Common myeloid progenitor, CD34-positive (primary cell): ENCODE measurements at regions not wholly inside any gene's neighbourhood (a gene's known extent, or its start where the extent isn't known, plus 50 kb on each side); places are given as distances from the start of the nearest gene placed in this dataset.

Source experiments
- CTCF ChIA-PET: fragments of 350-600 bp; sonication (Branson Sonifier 250); formaldehyde crosslinking; loops from one replicate; lab custom pipeline; 2021; ENCODE audit warnings: antibody characterized with exemption; lab: Charles Lee
- POLR2A ChIA-PET: fragments of 350-600 bp; sonication (Branson Sonifier 250); formaldehyde crosslinking; loops from one replicate; lab custom pipeline; 2021; ENCODE audit warnings: antibody characterized with exemption; lab: Charles Lee
- DNase-seq, 3 donors: peaks; one replicate each; pipeline versions ENCODE4 v3.0.0 to v3.0.0-alpha.2; 2013
- H3K27ac ChIP-seq, 2 experiments: 1 replicate in 1 of 2; 2 replicates in 1 of 2; pipeline ENCODE4 v1.7.0; 2013; ENCODE audit warnings: inconsistent platforms in 2 of 2, low read length in 2 of 2, mild to moderate bottlenecking in 2 of 2, low read depth in 1 of 2, moderate library complexity in 1 of 2; ENCODE audit not compliant: severe bottlenecking in 2 of 2, insufficient read depth in 1 of 2, poor library complexity in 1 of 2
- H3K27me3 ChIP-seq, 5 experiments: replicated peaks in 2 of 5; 1 replicate in 3 of 5; 2 replicates in 2 of 5; pipeline versions ENCODE4 v1.6.1 to v1.7.0; 2013; ENCODE audit warnings: low read length in 4 of 5, mild to moderate bottlenecking in 2 of 5, moderate library complexity in 2 of 5, inconsistent platforms in 1 of 5; ENCODE audit not compliant: insufficient read depth in 5 of 5, control insufficient read depth in 4 of 5
- H3K36me3 ChIP-seq, 4 experiments: 1 replicate in 2 of 4; 2 replicates in 2 of 4; pipeline versions ENCODE4 v1.6.1 to v1.7.0; 2013; ENCODE audit warnings: low read length in 3 of 4, control low read depth in 1 of 4, mild to moderate bottlenecking in 1 of 4; ENCODE audit not compliant: control insufficient read depth in 4 of 4, insufficient read depth in 4 of 4
- H3K4me1 ChIP-seq, 4 experiments: 1 replicate in 3 of 4; 2 replicates in 1 of 4; pipeline versions ENCODE4 v1.6.1 to v1.7.1; 2013; ENCODE audit warnings: low read length in 3 of 4, mild to moderate bottlenecking in 3 of 4, control low read depth in 1 of 4, inconsistent platforms in 1 of 4, moderate library complexity in 1 of 4; ENCODE audit not compliant: control insufficient read depth in 4 of 4, insufficient read depth in 4 of 4; ENCODE audit errors: control extremely low read depth in 1 of 4
- H3K4me3 ChIP-seq, 7 experiments: 1 replicate in 4 of 7; 2 replicates in 3 of 7; pipeline versions ENCODE4 v1.5.1 to v1.7.0; 2013; ENCODE audit warnings: mild to moderate bottlenecking in 7 of 7, low read length in 6 of 7, moderate library complexity in 6 of 7, inconsistent platforms in 2 of 7, low read depth in 2 of 7, control low read depth in 1 of 7; ENCODE audit not compliant: insufficient read depth in 4 of 7, control insufficient read depth in 1 of 7; ENCODE audit errors: extremely low read depth in 1 of 7
- H3K9me3 ChIP-seq, 5 experiments: 1 replicate in 4 of 5; 2 replicates in 1 of 5; pipeline versions ENCODE4 v1.6.1 to v1.7.1; 2013; ENCODE audit warnings: low read length in 4 of 5, mild to moderate bottlenecking in 2 of 5, inconsistent platforms in 1 of 5, low read depth in 1 of 5, moderate library complexity in 1 of 5; ENCODE audit not compliant: control insufficient read depth in 4 of 5, insufficient read depth in 2 of 5; ENCODE audit errors: control extremely low read depth in 1 of 5
- WGBS: methylation state at CpG from one replicate; pipeline ENCODE4 v1.1.5; 2013; ENCODE audit not compliant: insufficient coverage; 5-methylcytosine and 5-hydroxymethylcytosine counted together

DNA sequence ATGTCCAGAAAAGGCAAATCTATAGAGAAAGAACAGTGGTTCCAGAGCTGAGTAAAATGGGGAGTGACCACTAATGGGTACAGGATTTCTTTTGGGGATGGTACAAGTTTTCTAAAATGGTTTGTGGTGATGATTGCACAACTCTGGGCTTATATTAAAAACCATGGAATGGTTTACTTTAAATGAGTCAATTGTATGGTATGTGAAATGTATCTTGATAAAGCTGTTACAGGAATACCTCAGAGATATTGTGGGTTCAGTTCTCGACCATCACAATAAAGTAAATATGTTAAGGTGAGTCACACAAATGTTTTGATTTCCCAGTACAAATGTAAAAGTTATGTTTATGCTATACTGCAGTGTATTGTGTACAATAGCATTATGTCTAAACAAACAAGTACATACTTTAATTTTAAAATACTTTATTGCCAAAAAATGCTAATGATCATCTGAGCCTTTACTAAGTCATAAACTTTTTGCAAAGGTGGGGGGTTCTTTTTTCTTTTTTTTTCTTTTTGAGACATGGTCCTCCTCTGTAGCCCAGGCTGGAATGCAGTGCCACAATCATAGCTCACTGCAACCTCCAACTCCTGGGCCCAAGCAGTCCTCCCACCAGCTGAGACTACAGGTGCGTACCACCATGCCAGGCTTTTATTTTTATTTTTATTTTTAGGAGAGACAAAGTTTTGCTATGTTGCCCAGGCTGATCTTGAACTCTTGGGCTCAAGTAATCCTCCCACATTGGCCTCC lies 65.9 kb downstream of the SHOC1 start:
- no peak overlapping the region for H3K4me3 ChIP-seq
- no peak overlapping the region for H3K27ac ChIP-seq
- no CpG with 5 or more reads among the region's 2 CpGs for WGBS
- H3K4me1 ChIP-seq = no peaks in the 10 kb centered on the region
- H3K27me3 ChIP-seq = no peaks in the 10 kb centered on the region
- peaks cover 0 to 29% (median 6%) of the 10 kb centered on the region in 5 experiments for H3K9me3 ChIP-seq
- peaks cover 0 to 15% (median 0%) of the 10 kb centered on the region in 4 experiments for H3K36me3 ChIP-seq
- no peak for DNase-seq
- CTCF ChIA-PET = no interaction called here
- POLR2A ChIA-PET = no interaction called here

DNA sequence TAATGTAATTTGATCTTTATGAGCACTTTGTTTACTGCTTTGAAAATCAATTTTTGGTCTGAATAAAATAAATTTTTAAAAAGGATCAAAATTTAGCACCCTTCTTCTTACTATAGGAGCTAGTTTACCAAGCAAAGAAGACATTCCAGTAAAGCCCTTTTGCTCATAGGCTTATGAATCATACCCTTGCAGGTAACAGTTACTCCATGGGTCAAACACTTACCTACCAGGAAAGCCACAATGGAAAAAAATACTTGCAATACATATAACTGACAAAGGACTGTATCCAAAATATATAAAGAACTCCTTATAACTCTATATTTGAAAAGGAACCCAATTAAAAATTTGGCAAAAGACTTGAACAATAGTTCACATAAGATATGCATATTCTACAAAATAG lies 66.6 kb downstream of the SHOC1 start:
- Histone ChIP-seq H3K4me3 (no peak overlapping the region), H3K27ac (no peak overlapping the region), H3K4me1 (no peaks in the 10 kb centered on the region), H3K9me3 (peaks cover 0 to 29% (median 6%) of the 10 kb centered on the region in 5 experiments), H3K27me3 (no peaks in the 10 kb centered on the region), H3K36me3 (peaks cover 0 to 15% (median under 1%) of the 10 kb centered on the region in 4 experiments)
- ChIA-PET CTCF (no interaction called here), POLR2A (no interaction called here)
- DNase-seq = no peak

DNA sequence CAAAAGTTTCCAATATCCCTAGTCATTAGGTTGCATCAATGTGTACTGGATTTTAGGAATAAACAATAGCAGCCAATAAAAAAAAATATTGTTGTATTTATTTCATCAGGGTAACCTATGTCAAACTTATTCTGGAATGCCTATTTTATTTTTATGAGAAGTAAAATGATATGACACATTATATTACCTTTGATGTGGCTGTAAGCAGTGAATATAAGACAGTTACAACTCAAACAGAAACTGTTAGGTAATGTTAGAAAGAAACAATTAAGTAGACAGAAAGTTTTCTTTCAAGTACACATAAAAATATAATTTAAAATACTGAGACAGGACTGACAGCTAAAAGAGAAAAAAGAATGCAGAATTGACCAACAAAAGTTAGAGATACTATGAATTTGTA lies 65.5 kb downstream of the GNG10 start:
- DNase-seq = no peak
- no peaks in the 10 kb centered on the region for H3K27me3 ChIP-seq
- CTCF ChIA-PET = no interaction called here
- POLR2A ChIA-PET = no interaction called here
- H3K9me3 ChIP-seq = peaks cover 0 to 23% (median 6%) of the 10 kb centered on the region in 5 experiments
- H3K27ac ChIP-seq = no peak overlapping the region
- H3K4me3 ChIP-seq = no peak overlapping the region
- peaks cover 0 to 15% (median under 1%) of the 10 kb centered on the region in 4 experiments for H3K36me3 ChIP-seq
- H3K4me1 ChIP-seq = no peaks in the 10 kb centered on the region

DNA sequence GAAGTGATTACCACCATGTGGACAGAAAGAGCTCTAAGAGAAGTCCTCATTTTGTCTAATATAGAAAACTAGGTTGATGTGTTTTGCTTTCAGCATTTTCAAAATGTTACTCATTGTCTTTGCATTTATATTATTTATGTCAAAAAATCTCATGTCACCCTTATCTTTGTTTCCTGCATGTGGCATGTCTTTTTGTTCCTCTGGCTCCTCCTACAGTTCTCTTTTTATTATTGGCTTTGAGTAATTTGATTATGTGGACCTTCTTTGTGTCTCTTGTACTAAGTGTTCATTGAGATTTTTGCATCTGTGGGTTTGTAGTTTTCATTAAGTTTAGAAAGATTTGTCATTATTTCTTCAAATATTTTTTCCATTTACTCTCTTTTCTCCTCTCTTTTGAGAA lies 58.8 kb downstream of the GNG10 start:
- no peaks in the 10 kb centered on the region for H3K4me1 ChIP-seq
- ChIA-PET POLR2A (no interaction called here), CTCF (interaction anchor here (0.5 kb wide), 1 partner anchor 1009 kb away, joined by 3 read pairs; no protein-coding TSS in a partner anchor)
- peaks cover 0 to 2% (median 0%) of the 10 kb centered on the region in 4 experiments for H3K36me3 ChIP-seq
- no peak overlapping the region for H3K4me3 ChIP-seq
- DNase-seq = no peak
- H3K27ac ChIP-seq = no peak overlapping the region
- H3K27me3 ChIP-seq = no peaks in the 10 kb centered on the region
- no peaks in the 10 kb centered on the region for H3K9me3 ChIP-seq
